Activated naive CD4-positive, alpha-beta T cell (primary cell): ENCODE measurements at regions not wholly inside any gene's neighbourhood (a gene's known extent, or its start where the extent isn't known, plus 50 kb on each side); places are given as distances from the start of the nearest gene placed in this dataset.

ENCODE experiments used
- DNase-seq, 4 experiments: peaks; one replicate each; lab custom pipeline; 2025; lab: John Stamatoyannopoulos, UW

GRCh38 chr3:43866529-43867353 is 176.0 kb downstream of the ABHD5 start:
- DNase-seq = no peak

- DNase-seq = no peak
Observed at GRCh38 chr3:43867436-43868072, 176.8 kb downstream of the ABHD5 start.

GRCh38 chr3:43869491-43869890 is 178.8 kb downstream of the ABHD5 start:
- no peak for DNase-seq

- DNase-seq = no peak
Observed at GRCh38 chr3:43870120-43870519, 179.4 kb downstream of the ABHD5 start.

- DNase-seq = no peak
Observed at GRCh38 chr3:43870844-43871626, 180.3 kb downstream of the ABHD5 start.

- no peak for DNase-seq
Observed at GRCh38 chr3:43871627-43872245, 181.0 kb downstream of the ABHD5 start.

- DNase-seq = no peak
Observed at GRCh38 chr3:43872301-43872700, 181.6 kb downstream of the ABHD5 start.

- DNase-seq = no peak
Observed at GRCh38 chr3:43872901-43873300, 182.2 kb downstream of the ABHD5 start.

- no peak for DNase-seq
Observed at GRCh38 chr3:43873723-43874122, 183.0 kb downstream of the ABHD5 start.

GRCh38 chr3:43874290-43874689 is 183.6 kb downstream of the ABHD5 start:
- DNase-seq = no peak

- no peak for DNase-seq
Observed at GRCh38 chr3:43874731-43875130, 184.0 kb downstream of the ABHD5 start.

GRCh38 chr3:43876648-43877047 is 185.9 kb downstream of the ABHD5 start:
- DNase-seq = no peak

GRCh38 chr3:43879166-43879565 is 188.4 kb downstream of the ABHD5 start:
- DNase-seq = no peak

GRCh38 chr3:43882976-43883680 is 192.4 kb downstream of the ABHD5 start:
- no peak for DNase-seq

- DNase-seq = no peak
Observed at GRCh38 chr3:43883729-43884396, 193.1 kb downstream of the ABHD5 start.

- no peak for DNase-seq
Observed at GRCh38 chr3:43884581-43884980, 193.8 kb downstream of the ABHD5 start.

GRCh38 chr3:43885908-43886618 is 195.3 kb downstream of the ABHD5 start:
- DNase-seq = no peak

- DNase-seq = no peak
Observed at GRCh38 chr3:43892061-43892460, 201.3 kb downstream of the ABHD5 start.

- no peak for DNase-seq
Observed at GRCh38 chr3:43892526-43892925, 201.8 kb downstream of the ABHD5 start.

- DNase-seq = no peak
Observed at GRCh38 chr3:43893727-43894126, 203.0 kb downstream of the ABHD5 start.
